ENCODE measurements at regions not wholly inside any gene's neighbourhood (a gene's known extent, or its start where the extent isn't known, plus 50 kb on each side); places are given as distances from the start of the nearest gene placed in this dataset.
"Not testable (repeated sequence)": the region's sequence is repeated elsewhere in the genome, so short reads cannot be mapped to it uniquely, and the experiment has no call there.

GRCh38 chr10:6928586-6928985, 348.5 kb upstream of the PRKCQ start:
- Mint-ChIP-seq H3K36me3 (ENCODE audit: low read depth) (no peaks in the 10 kb centered on the region), H3K4me3 (peak overlapping the region; percentile 49), H3K9me3 (no peaks in the 10 kb centered on the region), H3K4me1 (ENCODE audit: low read depth) (peaks cover 40% of the 10 kb centered on the region), H3K27me3 (ENCODE audit: low read depth) (no peaks in the 10 kb centered on the region), H3K27ac (peak overlapping the region; percentile 94)
- no peak for DNase-seq
- intact Hi-C loops (cut with micrococcal nuclease): loop anchor here (5.0 kb wide), 2 partner anchors 109 to 259 kb away; no protein-coding TSS in a partner anchor
- CTCF ChIA-PET: interaction anchor here (1.1 to 3.9 kb wide), 3 partner anchors 9 to 489 kb away, joined by 5 to 29 read pairs (median 9); no protein-coding TSS in a partner anchor

- intact Hi-C loops (cut with micrococcal nuclease): loop anchor here (2.0 to 5.0 kb wide), 3 partner anchors 110 to 330 kb away; no protein-coding TSS in a partner anchor
- no peaks in the 10 kb centered on the region for H3K27me3 Mint-ChIP-seq (ENCODE audit: low read depth)
- no peaks in the 10 kb centered on the region for H3K36me3 Mint-ChIP-seq (ENCODE audit: low read depth)
- CTCF ChIA-PET: interaction anchor here (1.0 to 3.9 kb wide), 4 partner anchors 8 to 490 kb away, joined by 5 to 29 read pairs (median 8); no protein-coding TSS in a partner anchor
- DNase-seq: no peak
- peaks cover 40% of the 10 kb centered on the region for H3K4me1 Mint-ChIP-seq (ENCODE audit: low read depth)
- H3K4me3 Mint-ChIP-seq: peak overlapping the region; percentile 54
- no peaks in the 10 kb centered on the region for H3K9me3 Mint-ChIP-seq
- H3K27ac Mint-ChIP-seq: peak overlapping the region; percentile 11
These were observed 346.9 kb upstream of the PRKCQ start for GRCh38 chr10:6926971-6927370.

- no peaks in the 10 kb centered on the region for H3K27me3 Mint-ChIP-seq (ENCODE audit: low read depth)
- CTCF ChIA-PET: interaction anchor here (1.2 to 1.3 kb wide), 2 partner anchors 10 to 484 kb away, joined by 3 to 4 read pairs; no protein-coding TSS in a partner anchor
- H3K4me3 Mint-ChIP-seq: no peak overlapping the region
- intact Hi-C loops (cut with micrococcal nuclease): loop anchor here (5.0 kb wide), 2 partner anchors 112 to 262 kb away; no protein-coding TSS in a partner anchor
- no peak for DNase-seq
- H3K36me3 Mint-ChIP-seq (ENCODE audit: low read depth): no peaks in the 10 kb centered on the region
- peaks cover 43% of the 10 kb centered on the region for H3K4me1 Mint-ChIP-seq (ENCODE audit: low read depth)
- H3K27ac Mint-ChIP-seq: no peak overlapping the region
- no peaks in the 10 kb centered on the region for H3K9me3 Mint-ChIP-seq
These were observed 345.1 kb upstream of the PRKCQ start for GRCh38 chr10:6925146-6925545.

GRCh38 chr10:6924166-6924565, 344.1 kb upstream of the PRKCQ start:
- DNase-seq: no peak
- Mint-ChIP-seq H3K4me1 (ENCODE audit: low read depth) (peaks cover 44% of the 10 kb centered on the region), H3K4me3 (no peak overlapping the region), H3K9me3 (no peaks in the 10 kb centered on the region), H3K27me3 (ENCODE audit: low read depth) (no peaks in the 10 kb centered on the region), H3K27ac (no peak overlapping the region), H3K36me3 (ENCODE audit: low read depth) (no peaks in the 10 kb centered on the region)
- intact Hi-C loops (cut with micrococcal nuclease): no loop called here
- CTCF ChIA-PET: interaction anchor here (1.2 to 1.3 kb wide), 2 partner anchors 9 to 485 kb away, joined by 3 to 4 read pairs; no protein-coding TSS in a partner anchor

- H3K4me3 Mint-ChIP-seq; DNase-seq; H3K36me3 Mint-ChIP-seq (ENCODE audit: low read depth); H3K27me3 Mint-ChIP-seq (ENCODE audit: low read depth); intact Hi-C loops (cut with micrococcal nuclease); H3K9me3 Mint-ChIP-seq; H3K27ac Mint-ChIP-seq: not testable (repeated sequence)
- peaks cover 18% of the 10 kb centered on the region for H3K4me1 Mint-ChIP-seq (ENCODE audit: low read depth)
- CTCF ChIA-PET: interaction anchor here (0.8 to 6.0 kb wide), 12 partner anchors 7 to 766 kb away, joined by 3 to 68 read pairs (median 6); no protein-coding TSS in a partner anchor
These were observed 340.9 kb upstream of the PRKCQ start for GRCh38 chr10:6921026-6921425.

- Mint-ChIP-seq H3K36me3 (ENCODE audit: low read depth) (no peaks in the 10 kb centered on the region), H3K27me3 (ENCODE audit: low read depth) (no peaks in the 10 kb centered on the region), H3K27ac (no peak overlapping the region), H3K9me3 (no peaks in the 10 kb centered on the region), H3K4me1 (ENCODE audit: low read depth) (peaks cover 13% of the 10 kb centered on the region), H3K4me3 (no peak overlapping the region)
- CTCF ChIA-PET: interaction anchor here (0.6 to 6.0 kb wide), 40 partner anchors 8 to 767 kb away, joined by 3 to 68 read pairs (median 3); no protein-coding TSS in a partner anchor
- intact Hi-C loops (cut with micrococcal nuclease): loop anchor here (1.0 kb wide), 3 partner anchors 201 to 497 kb away; partner anchors contain the start of gene SFMBT2
- DNase-seq: peak; percentile 90
These were observed 340.3 kb upstream of the PRKCQ start for GRCh38 chr10:6920072-6921019.

- no peaks in the 10 kb centered on the region for H3K27me3 Mint-ChIP-seq (ENCODE audit: low read depth)
- no peak overlapping the region for H3K27ac Mint-ChIP-seq
These were observed 339.0 kb upstream of the PRKCQ start for GRCh38 chr10:6919077-6919476.

GRCh38 chr10:6918305-6918704, 338.2 kb upstream of the PRKCQ start:
- Mint-ChIP-seq H3K9me3 (no peaks in the 10 kb centered on the region), H3K4me3 (no peak overlapping the region), H3K4me1 (ENCODE audit: low read depth) (peaks cover 6% of the 10 kb centered on the region), H3K27me3 (ENCODE audit: low read depth) (no peaks in the 10 kb centered on the region), H3K36me3 (ENCODE audit: low read depth) (no peaks in the 10 kb centered on the region), H3K27ac (no peak overlapping the region)
- intact Hi-C loops (cut with micrococcal nuclease): loop anchor here (2.0 to 5.0 kb wide), 2 partner anchors 59 to 768 kb away; no protein-coding TSS in a partner anchor
- DNase-seq: peak; percentile 87
- CTCF ChIA-PET: interaction anchor here (0.6 to 6.0 kb wide), 26 partner anchors 10 to 577 kb away, joined by 3 to 68 read pairs (median 3); partner anchors contain the start of gene SFMBT2

More at GRCh38 chr10:6919077-6919476, 339.0 kb upstream of the PRKCQ start:
- no peak for DNase-seq
- CTCF ChIA-PET: interaction anchor here (0.6 to 6.0 kb wide), 20 partner anchors 9 to 517 kb away, joined by 3 to 68 read pairs (median 3); partner anchors contain the start of gene SFMBT2
- Mint-ChIP-seq H3K9me3 (no peaks in the 10 kb centered on the region), H3K4me1 (ENCODE audit: low read depth) (peaks cover 6% of the 10 kb centered on the region), H3K36me3 (ENCODE audit: low read depth) (no peaks in the 10 kb centered on the region), H3K4me3 (no peak overlapping the region)
- intact Hi-C loops (cut with micrococcal nuclease): loop anchor here (2.0 to 5.0 kb wide), 2 partner anchors 58 to 768 kb away; no protein-coding TSS in a partner anchor

- no peak for DNase-seq
- CTCF ChIA-PET: interaction anchor here (1.3 to 6.0 kb wide), 2 partner anchors 14 to 502 kb away, joined by 3 to 68 read pairs; no protein-coding TSS in a partner anchor
- H3K9me3 Mint-ChIP-seq: no peaks in the 10 kb centered on the region
- H3K4me1 Mint-ChIP-seq (ENCODE audit: low read depth): peaks cover 6% of the 10 kb centered on the region
- no peak overlapping the region for H3K27ac Mint-ChIP-seq
- H3K4me3 Mint-ChIP-seq: no peak overlapping the region
- intact Hi-C loops (cut with micrococcal nuclease): loop anchor here (5.0 kb wide), 1 partner anchor 60 kb away; no protein-coding TSS in a partner anchor
- H3K27me3 Mint-ChIP-seq (ENCODE audit: low read depth): no peaks in the 10 kb centered on the region
- no peaks in the 10 kb centered on the region for H3K36me3 Mint-ChIP-seq (ENCODE audit: low read depth)
These were observed 337.0 kb upstream of the PRKCQ start for GRCh38 chr10:6917125-6917524.

GRCh38 chr10:6916601-6917000, 336.5 kb upstream of the PRKCQ start:
- Mint-ChIP-seq H3K4me1 (ENCODE audit: low read depth) (peaks cover 6% of the 10 kb centered on the region), H3K9me3 (no peaks in the 10 kb centered on the region), H3K4me3 (no peak overlapping the region), H3K27me3 (ENCODE audit: low read depth) (no peaks in the 10 kb centered on the region), H3K27ac (no peak overlapping the region), H3K36me3 (ENCODE audit: low read depth) (no peaks in the 10 kb centered on the region)
- intact Hi-C loops (cut with micrococcal nuclease): loop anchor here (5.0 kb wide), 1 partner anchor 61 kb away; no protein-coding TSS in a partner anchor
- CTCF ChIA-PET: interaction anchor here (6.0 kb wide), 1 partner anchor 502 kb away, joined by 68 read pairs; no protein-coding TSS in a partner anchor
- DNase-seq: no peak

GRCh38 chr10:6915307-6915706, 335.2 kb upstream of the PRKCQ start:
- no peak for DNase-seq
- Mint-ChIP-seq H3K4me1 (ENCODE audit: low read depth) (peaks cover 4% of the 10 kb centered on the region), H3K36me3 (ENCODE audit: low read depth) (no peaks in the 10 kb centered on the region), H3K4me3 (no peak overlapping the region), H3K27me3 (ENCODE audit: low read depth) (no peaks in the 10 kb centered on the region), H3K9me3 (no peaks in the 10 kb centered on the region), H3K27ac (no peak overlapping the region)
- CTCF ChIA-PET: interaction anchor here (0.8 to 6.0 kb wide), 4 partner anchors 10 to 503 kb away, joined by 3 to 68 read pairs (median 5); no protein-coding TSS in a partner anchor
- intact Hi-C loops (cut with micrococcal nuclease): loop anchor here (5.0 kb wide), 1 partner anchor 62 kb away; no protein-coding TSS in a partner anchor

- Mint-ChIP-seq H3K9me3 (no peaks in the 10 kb centered on the region), H3K27ac (no peak overlapping the region), H3K36me3 (ENCODE audit: low read depth) (no peaks in the 10 kb centered on the region), H3K27me3 (ENCODE audit: low read depth) (no peaks in the 10 kb centered on the region), H3K4me3 (no peak overlapping the region), H3K4me1 (ENCODE audit: low read depth) (no peaks in the 10 kb centered on the region)
- intact Hi-C loops (cut with micrococcal nuclease): no loop called here
- CTCF ChIA-PET: no interaction called here
- no peak for DNase-seq
These were observed 332.9 kb upstream of the PRKCQ start for GRCh38 chr10:6912929-6913328.

All from activated naive CD4-positive, alpha-beta T cell treated with anti-CD3 and anti-CD28 coated beads for 36 hours (primary cell).